Muscle of leg (tissue), 3 donors: ENCODE measurements at regions not wholly inside any gene's neighbourhood (a gene's known extent, or its start where the extent isn't known, plus 50 kb on each side); places are given as distances from the start of the nearest gene placed in this dataset.

Experiments used
- DNase-seq: peaks from one replicate; pipeline ENCODE4 v3.0.0; 2013
- H3K27ac ChIP-seq: one replicate; pipeline ENCODE4 v1.5.1; 2013; ENCODE audit warnings: mild to moderate bottlenecking, low read length, control low read depth
- H3K27me3 ChIP-seq: one replicate; pipeline ENCODE4 v1.6.1; 2013; ENCODE audit warnings: low read length; ENCODE audit not compliant: control insufficient read depth, insufficient read depth
- H3K36me3 ChIP-seq: one replicate; pipeline ENCODE4 v1.6.1; 2013; ENCODE audit warnings: low read length; ENCODE audit not compliant: control insufficient read depth, insufficient read depth
- H3K4me1 ChIP-seq: one replicate; pipeline ENCODE4 v1.6.1; 2013; ENCODE audit warnings: low read length; ENCODE audit not compliant: control insufficient read depth, insufficient read depth
- H3K4me3 ChIP-seq: one replicate; pipeline ENCODE4 v1.5.1; 2013; ENCODE audit warnings: low read length, control low read depth
- H3K9me3 ChIP-seq: replicated peaks from 2 replicates; pipeline ENCODE4 v1.6.1; 2013; ENCODE audit warnings: low read depth, low read length; ENCODE audit not compliant: control insufficient read depth
- WGBS: methylation state at CpG from one replicate; pipeline ENCODE4 v1.1.5; 2013; ENCODE audit warnings: missing lambda C conversion rate; ENCODE audit not compliant: insufficient coverage; 5-methylcytosine and 5-hydroxymethylcytosine counted together

- Histone ChIP-seq H3K4me1 (no peaks in the 10 kb centered on the region), H3K27me3 (no peaks in the 10 kb centered on the region), H3K9me3 (no peaks in the 10 kb centered on the region), H3K27ac (no peak overlapping the region), H3K36me3 (no peaks in the 10 kb centered on the region), H3K4me3 (no peak overlapping the region)
- no CpG with 5 or more reads among the region's 1 CpG for WGBS
- DNase-seq: no peak
Observed at GRCh38 chr12:28129031-28129430, 61.2 kb upstream of the CCDC91 start.

GRCh38 chr12:28130234-28130624 is 60.0 kb upstream of the CCDC91 start:
- Histone ChIP-seq H3K9me3 (no peaks in the 10 kb centered on the region), H3K4me3 (no peak overlapping the region), H3K27ac (no peak overlapping the region), H3K36me3 (no peaks in the 10 kb centered on the region), H3K27me3 (no peaks in the 10 kb centered on the region), H3K4me1 (no peaks in the 10 kb centered on the region)
- WGBS: 40% methylated on average over 1 of the region's 2 CpGs
- no peak for DNase-seq

GRCh38 chr12:28130625-28131598 is 59.3 kb upstream of the CCDC91 start:
- 100% methylated on average over 2 of the region's 10 CpGs for WGBS
- no peaks in the 10 kb centered on the region for H3K27me3 ChIP-seq
- peak; percentile 39 for DNase-seq
- H3K4me3 ChIP-seq: no peak overlapping the region
- no peaks in the 10 kb centered on the region for H3K9me3 ChIP-seq
- no peak overlapping the region for H3K27ac ChIP-seq
- no peaks in the 10 kb centered on the region for H3K4me1 ChIP-seq
- no peaks in the 10 kb centered on the region for H3K36me3 ChIP-seq

GRCh38 chr12:28132398-28132797 is 57.9 kb upstream of the CCDC91 start:
- Histone ChIP-seq H3K27me3 (no peaks in the 10 kb centered on the region), H3K9me3 (no peaks in the 10 kb centered on the region), H3K27ac (no peak overlapping the region), H3K36me3 (no peaks in the 10 kb centered on the region), H3K4me3 (no peak overlapping the region), H3K4me1 (no peaks in the 10 kb centered on the region)
- no peak for DNase-seq
- 93% methylated on average over 2 of the region's 3 CpGs for WGBS

- no peaks in the 10 kb centered on the region for H3K4me1 ChIP-seq
- no peaks in the 10 kb centered on the region for H3K27me3 ChIP-seq
- no peak for DNase-seq
- H3K36me3 ChIP-seq: no peaks in the 10 kb centered on the region
- H3K27ac ChIP-seq: no peak overlapping the region
- WGBS: 33% methylated on average over 2 of the region's 2 CpGs
- no peaks in the 10 kb centered on the region for H3K9me3 ChIP-seq
- no peak overlapping the region for H3K4me3 ChIP-seq
Observed at GRCh38 chr12:28135801-28136439, 54.3 kb upstream of the CCDC91 start.

GRCh38 chr12:28137414-28137813 is 52.8 kb upstream of the CCDC91 start:
- H3K27ac ChIP-seq: no peak overlapping the region
- H3K4me3 ChIP-seq: no peak overlapping the region
- no peaks in the 10 kb centered on the region for H3K9me3 ChIP-seq
- no peaks in the 10 kb centered on the region for H3K27me3 ChIP-seq
- H3K4me1 ChIP-seq: no peaks in the 10 kb centered on the region
- no peak for DNase-seq
- H3K36me3 ChIP-seq: no peaks in the 10 kb centered on the region

GRCh38 chr12:28140404-28140803 is 49.9 kb upstream of the CCDC91 start:
- no peak for DNase-seq
- H3K27ac ChIP-seq: no peak overlapping the region
- H3K36me3 ChIP-seq: no peaks in the 10 kb centered on the region
- no peaks in the 10 kb centered on the region for H3K9me3 ChIP-seq
- no peak overlapping the region for H3K4me3 ChIP-seq
- no peaks in the 10 kb centered on the region for H3K4me1 ChIP-seq
- H3K27me3 ChIP-seq: no peaks in the 10 kb centered on the region
- WGBS: no CpG with 5 or more reads among the region's 2 CpGs
